Activated naive CD8-positive, alpha-beta T cell treated with anti-CD3 and anti-CD28 coated beads for 36 hours (primary cell): ENCODE measurements at regions not wholly inside any gene's neighbourhood (a gene's known extent, or its start where the extent isn't known, plus 50 kb on each side); places are given as distances from the start of the nearest gene placed in this dataset.

ENCODE experiments used
- DNase-seq: peaks from one replicate; pipeline ENCODE4 v3.0.0; 2021
- H3K27ac Mint-ChIP-seq: one replicate; pipeline ENCODE4 v1.8.0; 2022; ENCODE audit warnings: mild to moderate bottlenecking, moderate library complexity, mixed read lengths
- H3K27me3 Mint-ChIP-seq: one replicate; pipeline ENCODE4 v1.8.0; 2022; ENCODE audit warnings: mild to moderate bottlenecking, mixed read lengths
- H3K36me3 Mint-ChIP-seq: one replicate; pipeline ENCODE4 v1.8.0; 2021; ENCODE audit warnings: mild to moderate bottlenecking, mixed read lengths
- H3K4me1 Mint-ChIP-seq: one replicate; pipeline ENCODE4 v1.8.0; 2021; ENCODE audit warnings: mixed read lengths
- H3K4me3 Mint-ChIP-seq: one replicate; pipeline ENCODE4 v1.8.0; 2022; ENCODE audit warnings: mild to moderate bottlenecking, moderate library complexity, mixed read lengths
- H3K9me3 Mint-ChIP-seq: one replicate; pipeline ENCODE4 v1.8.0; 2022; ENCODE audit warnings: mixed read lengths

- DNase-seq, result no peak
- Mint-ChIP-seq H3K27ac (no peak overlapping the region), H3K4me3 (no peak overlapping the region), H3K27me3 (peaks cover 5% of the 10 kb centered on the region), H3K9me3 (no peaks in the 10 kb centered on the region), H3K4me1 (no peaks in the 10 kb centered on the region), H3K36me3 (no peaks in the 10 kb centered on the region)
Measured at GRCh38 chr4:17085416-17085815, 187.0 kb upstream of the LDB2 start.

DNA sequence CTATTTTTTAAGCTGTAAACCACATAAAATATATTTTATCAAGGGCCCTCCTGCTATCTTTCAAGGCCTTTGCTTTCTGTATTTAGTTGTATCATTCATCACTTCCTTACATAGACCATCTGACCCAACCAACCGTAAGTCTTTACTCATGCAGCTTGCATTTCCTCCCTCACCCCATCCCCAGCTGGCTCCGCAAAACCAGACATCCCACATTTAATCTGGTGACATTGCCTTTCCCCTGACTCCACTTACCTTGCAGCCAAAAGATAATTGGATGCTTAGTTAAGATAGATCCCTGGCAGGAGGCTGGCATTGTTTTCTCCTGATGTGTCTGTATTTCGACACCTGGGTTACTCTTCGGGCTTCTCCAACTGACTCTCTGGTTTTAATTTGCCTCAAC, 183.7 kb upstream of the LDB2 start:
- Mint-ChIP-seq H3K9me3 (no peaks in the 10 kb centered on the region), H3K4me1 (no peaks in the 10 kb centered on the region), H3K4me3 (no peak overlapping the region), H3K36me3 (no peaks in the 10 kb centered on the region), H3K27me3 (peaks cover under 1% of the 10 kb centered on the region), H3K27ac (no peak overlapping the region)
- no peak for DNase-seq

GRCh38 chr4:17081179-17081578, 182.7 kb upstream of the LDB2 start:
- DNase-seq, result no peak
- Mint-ChIP-seq H3K27me3 (peaks cover 3% of the 10 kb centered on the region), H3K4me1 (no peaks in the 10 kb centered on the region), H3K9me3 (no peaks in the 10 kb centered on the region), H3K36me3 (no peaks in the 10 kb centered on the region), H3K27ac (no peak overlapping the region), H3K4me3 (no peak overlapping the region)

GRCh38 chr4:17077105-17077504, 178.7 kb upstream of the LDB2 start:
- H3K36me3 Mint-ChIP-seq, result no peaks in the 10 kb centered on the region
- no peak overlapping the region for H3K27ac Mint-ChIP-seq
- H3K27me3 Mint-ChIP-seq, result peaks cover 10% of the 10 kb centered on the region
- H3K9me3 Mint-ChIP-seq, result no peaks in the 10 kb centered on the region
- DNase-seq, result no peak
- no peaks in the 10 kb centered on the region for H3K4me1 Mint-ChIP-seq
- no peak overlapping the region for H3K4me3 Mint-ChIP-seq

GRCh38 chr4:17072483-17072882, 174.0 kb upstream of the LDB2 start:
- H3K27me3 Mint-ChIP-seq, result peaks cover 10% of the 10 kb centered on the region
- no peak for DNase-seq
- no peak overlapping the region for H3K27ac Mint-ChIP-seq
- H3K4me3 Mint-ChIP-seq, result no peak overlapping the region
- H3K36me3 Mint-ChIP-seq, result no peaks in the 10 kb centered on the region
- no peaks in the 10 kb centered on the region for H3K4me1 Mint-ChIP-seq
- H3K9me3 Mint-ChIP-seq, result peaks cover 1% of the 10 kb centered on the region

DNA sequence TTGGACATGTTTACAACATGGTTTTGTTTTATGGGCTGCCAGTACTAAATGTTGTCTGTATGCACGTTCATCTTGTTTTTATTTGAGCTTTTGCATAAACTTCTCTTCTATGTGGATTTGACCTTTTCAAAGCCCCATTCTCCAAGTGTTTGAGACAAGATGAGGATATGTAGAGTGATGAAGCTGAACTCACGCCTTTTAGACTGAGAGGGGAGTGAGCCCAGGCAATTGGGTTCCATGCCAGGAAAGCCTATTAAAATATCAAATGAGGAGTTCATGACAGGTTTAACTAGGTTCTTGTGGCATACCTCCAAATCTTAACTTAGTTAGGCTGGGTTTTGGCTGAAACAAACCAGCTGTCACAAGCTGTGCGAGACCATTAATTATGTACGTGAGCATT, 170.4 kb upstream of the LDB2 start:
- H3K9me3 Mint-ChIP-seq, result peaks cover 1% of the 10 kb centered on the region
- H3K4me1 Mint-ChIP-seq, result no peaks in the 10 kb centered on the region
- no peak overlapping the region for H3K4me3 Mint-ChIP-seq
- no peak overlapping the region for H3K27ac Mint-ChIP-seq
- no peak for DNase-seq
- no peaks in the 10 kb centered on the region for H3K36me3 Mint-ChIP-seq
- peaks cover 7% of the 10 kb centered on the region for H3K27me3 Mint-ChIP-seq

DNA sequence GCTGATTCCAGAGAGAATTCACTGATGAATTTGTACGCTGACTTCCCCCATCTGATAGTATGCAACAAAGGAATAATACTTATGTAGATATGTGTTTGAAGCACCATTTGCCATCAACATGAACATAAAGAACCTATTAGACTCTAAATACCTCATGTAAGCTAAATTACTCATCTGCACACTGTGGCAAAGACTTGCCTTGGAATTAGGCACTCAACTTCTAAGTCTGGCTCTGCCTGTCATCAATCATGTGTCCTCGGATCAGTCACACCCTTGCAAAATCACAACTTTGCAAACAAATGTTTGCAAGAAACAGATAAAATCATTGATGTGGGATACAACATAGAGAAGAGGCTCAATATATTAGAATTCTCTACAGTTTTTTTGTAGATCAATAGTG, 169.9 kb upstream of the LDB2 start:
- no peaks in the 10 kb centered on the region for H3K4me1 Mint-ChIP-seq
- no peaks in the 10 kb centered on the region for H3K36me3 Mint-ChIP-seq
- H3K27ac Mint-ChIP-seq, result no peak overlapping the region
- H3K27me3 Mint-ChIP-seq, result peaks cover 7% of the 10 kb centered on the region
- H3K9me3 Mint-ChIP-seq, result peaks cover 1% of the 10 kb centered on the region
- DNase-seq, result no peak
- H3K4me3 Mint-ChIP-seq, result no peak overlapping the region

- Mint-ChIP-seq H3K27ac (no peak overlapping the region), H3K9me3 (peaks cover 1% of the 10 kb centered on the region), H3K27me3 (no peaks in the 10 kb centered on the region), H3K4me1 (no peaks in the 10 kb centered on the region), H3K36me3 (no peaks in the 10 kb centered on the region), H3K4me3 (no peak overlapping the region)
- no peak for DNase-seq
Measured at GRCh38 chr4:17066972-17067371, 168.5 kb upstream of the LDB2 start.

GRCh38 chr4:17066236-17066635, 167.8 kb upstream of the LDB2 start:
- Mint-ChIP-seq H3K27me3 (no peaks in the 10 kb centered on the region), H3K4me3 (no peak overlapping the region), H3K27ac (no peak overlapping the region), H3K4me1 (no peaks in the 10 kb centered on the region), H3K36me3 (no peaks in the 10 kb centered on the region), H3K9me3 (peaks cover 1% of the 10 kb centered on the region)
- no peak for DNase-seq

GRCh38 chr4:17065821-17066220, 167.4 kb upstream of the LDB2 start:
- H3K27me3 Mint-ChIP-seq, result no peaks in the 10 kb centered on the region
- H3K4me1 Mint-ChIP-seq, result no peaks in the 10 kb centered on the region
- H3K4me3 Mint-ChIP-seq, result no peak overlapping the region
- H3K36me3 Mint-ChIP-seq, result no peaks in the 10 kb centered on the region
- H3K27ac Mint-ChIP-seq, result no peak overlapping the region
- DNase-seq, result no peak
- peaks cover 1% of the 10 kb centered on the region for H3K9me3 Mint-ChIP-seq

- no peak for DNase-seq
- no peak overlapping the region for H3K4me3 Mint-ChIP-seq
- no peaks in the 10 kb centered on the region for H3K9me3 Mint-ChIP-seq
- peaks cover 2% of the 10 kb centered on the region for H3K27me3 Mint-ChIP-seq
- H3K36me3 Mint-ChIP-seq, result no peaks in the 10 kb centered on the region
- no peaks in the 10 kb centered on the region for H3K4me1 Mint-ChIP-seq
- no peak overlapping the region for H3K27ac Mint-ChIP-seq
Measured at GRCh38 chr4:17064959-17065358, 166.5 kb upstream of the LDB2 start.

- peaks cover 5% of the 10 kb centered on the region for H3K27me3 Mint-ChIP-seq
- no peak overlapping the region for H3K27ac Mint-ChIP-seq
- H3K9me3 Mint-ChIP-seq, result no peaks in the 10 kb centered on the region
- no peaks in the 10 kb centered on the region for H3K4me1 Mint-ChIP-seq
- DNase-seq, result no peak
- H3K36me3 Mint-ChIP-seq, result no peaks in the 10 kb centered on the region
- H3K4me3 Mint-ChIP-seq, result no peak overlapping the region
Measured at GRCh38 chr4:17063888-17064287, 165.4 kb upstream of the LDB2 start.

DNA sequence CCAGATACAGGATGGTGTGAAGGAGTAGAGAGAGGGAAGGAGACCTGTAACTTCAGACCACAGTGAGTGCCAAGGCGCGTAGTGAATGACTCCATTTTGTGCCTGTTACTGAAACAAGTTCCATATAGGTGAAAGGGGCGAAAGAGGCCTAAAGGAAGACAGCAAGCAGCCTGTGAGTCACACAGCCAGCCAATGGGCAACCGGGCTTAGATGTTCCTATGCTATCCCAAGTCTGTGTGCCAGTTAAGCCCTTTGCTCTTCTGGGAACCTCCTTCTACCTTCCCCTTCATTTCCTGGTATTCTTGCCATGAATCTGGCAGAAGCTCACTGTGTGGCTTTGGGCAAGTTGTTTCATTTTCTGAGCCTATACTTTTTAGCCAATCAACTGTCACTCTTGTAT, 161.8 kb upstream of the LDB2 start:
- no peak overlapping the region for H3K4me3 Mint-ChIP-seq
- no peak overlapping the region for H3K27ac Mint-ChIP-seq
- DNase-seq, result no peak
- H3K27me3 Mint-ChIP-seq, result peaks cover 5% of the 10 kb centered on the region
- H3K36me3 Mint-ChIP-seq, result no peaks in the 10 kb centered on the region
- H3K4me1 Mint-ChIP-seq, result no peaks in the 10 kb centered on the region
- H3K9me3 Mint-ChIP-seq, result no peaks in the 10 kb centered on the region

GRCh38 chr4:17058916-17059741, 160.7 kb upstream of the LDB2 start:
- H3K4me3 Mint-ChIP-seq, result no peak overlapping the region
- DNase-seq, result no peak
- no peak overlapping the region for H3K27ac Mint-ChIP-seq
- H3K4me1 Mint-ChIP-seq, result no peaks in the 10 kb centered on the region
- H3K9me3 Mint-ChIP-seq, result no peaks in the 10 kb centered on the region
- peaks cover 5% of the 10 kb centered on the region for H3K27me3 Mint-ChIP-seq
- H3K36me3 Mint-ChIP-seq, result no peaks in the 10 kb centered on the region

DNA sequence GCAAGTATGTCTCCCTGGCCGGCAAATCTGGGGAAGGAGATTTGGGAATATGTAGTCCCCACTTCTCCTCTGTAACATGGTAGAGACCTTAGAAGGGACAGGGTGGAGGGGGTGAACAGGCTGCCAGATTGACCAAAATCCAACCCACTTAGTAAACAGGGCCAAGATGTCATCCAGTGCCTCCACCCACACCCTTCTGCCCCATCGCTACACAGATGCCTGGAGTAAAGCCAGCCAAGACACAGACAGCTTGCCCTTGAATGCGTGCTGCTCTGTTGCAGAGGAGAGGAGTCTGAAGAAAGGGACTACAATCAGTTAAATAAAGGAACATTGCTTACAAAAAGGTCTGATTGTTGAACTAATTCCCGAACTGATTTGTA, 160.1 kb upstream of the LDB2 start:
- H3K27ac Mint-ChIP-seq, result no peak overlapping the region
- H3K4me1 Mint-ChIP-seq, result no peaks in the 10 kb centered on the region
- H3K9me3 Mint-ChIP-seq, result no peaks in the 10 kb centered on the region
- no peaks in the 10 kb centered on the region for H3K36me3 Mint-ChIP-seq
- no peak overlapping the region for H3K4me3 Mint-ChIP-seq
- peaks cover 5% of the 10 kb centered on the region for H3K27me3 Mint-ChIP-seq
- no peak for DNase-seq

DNA sequence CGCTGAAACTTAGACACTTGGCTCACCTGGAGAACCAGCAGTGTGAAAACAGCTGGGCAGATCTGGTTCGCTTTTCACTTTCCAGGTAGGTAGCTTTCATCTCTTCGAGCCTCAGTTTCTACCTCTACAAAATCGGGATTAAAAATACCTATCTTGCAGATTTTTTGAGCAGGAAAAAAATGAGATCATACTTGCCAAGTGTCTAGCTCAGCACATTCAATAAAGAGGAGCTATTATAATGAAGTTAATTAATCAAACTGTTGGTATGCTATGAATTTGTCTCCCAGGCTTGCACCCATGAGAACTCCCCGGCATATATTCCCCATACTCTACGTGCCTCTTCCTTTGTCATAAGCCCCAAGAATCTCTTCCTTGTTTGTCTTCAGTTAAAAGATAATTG, 158.6 kb upstream of the LDB2 start:
- no peaks in the 10 kb centered on the region for H3K4me1 Mint-ChIP-seq
- peaks cover 5% of the 10 kb centered on the region for H3K27me3 Mint-ChIP-seq
- H3K27ac Mint-ChIP-seq, result no peak overlapping the region
- no peak for DNase-seq
- H3K36me3 Mint-ChIP-seq, result no peaks in the 10 kb centered on the region
- H3K9me3 Mint-ChIP-seq, result no peaks in the 10 kb centered on the region
- H3K4me3 Mint-ChIP-seq, result no peak overlapping the region
